ENCODE measurements at regions not wholly inside any gene's neighbourhood (a gene's known extent, or its start where the extent isn't known, plus 50 kb on each side); places are given as distances from the start of the nearest gene placed in this dataset.

- TF ChIP-seq EZH2 (IDR thresholded peaks at IDR 0.05; ENCODE audit: low read depth, unreplicated experiment) (no peak), JUNB (IDR thresholded peaks at IDR 0.05; ENCODE audit: unreplicated experiment) (no peak), CTCF (conservative IDR thresholded peaks at IDR 0.05; ENCODE audit: low read depth in 2 of 2) (no peak), REST (IDR thresholded peaks at IDR 0.05; ENCODE audit: unreplicated experiment) (no peak), POLR2AphosphoS5 (IDR thresholded peaks at IDR 0.05; ENCODE audit: low read depth) (no peak), EZH2phosphoT487 (IDR thresholded peaks at IDR 0.05; ENCODE audit: unreplicated experiment) (no peak), ZNF331 (CRISPR knock-in tag; IDR thresholded peaks at IDR 0.05; ENCODE audit: low read depth) (no peak)
Measured at GRCh38 chr6:119671105-119671504, 321.5 kb upstream of the MAN1A1 start.
